ENCODE measurements at regions not wholly inside any gene's neighbourhood (a gene's known extent, or its start where the extent isn't known, plus 50 kb on each side); places are given as distances from the start of the nearest gene placed in this dataset.

DNA sequence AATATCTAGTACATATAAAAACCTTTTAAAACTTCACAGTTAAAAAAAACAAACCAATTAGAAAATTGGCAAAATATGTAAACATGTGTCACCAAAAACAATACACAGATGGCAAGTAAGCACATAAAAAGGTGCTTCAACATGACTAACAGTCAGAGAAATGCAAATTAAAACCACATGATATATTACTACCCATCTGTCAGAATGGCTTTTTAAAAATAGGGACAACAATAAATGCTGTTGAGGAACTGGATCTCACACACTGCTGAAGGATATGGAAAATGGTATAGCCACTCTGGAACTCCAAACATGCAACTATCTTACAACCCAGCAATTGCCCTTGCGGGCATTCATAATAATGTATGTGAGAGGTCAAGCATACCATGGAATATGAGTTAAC lies 1153.6 kb downstream of the FLRT2 start:
- peak; percentile 14 for DNase-seq
- no peaks in the 10 kb centered on the region for H3K9me3 Mint-ChIP-seq
- peaks cover 2% of the 10 kb centered on the region; the same call in 1 of the 2 replicates for H3K27me3 Mint-ChIP-seq (ENCODE audit: insufficient read depth)
- H3K4me1 Mint-ChIP-seq (ENCODE audit: low read depth), result peaks cover 11% of the 10 kb centered on the region
- TF ChIP-seq, protein P1, sequence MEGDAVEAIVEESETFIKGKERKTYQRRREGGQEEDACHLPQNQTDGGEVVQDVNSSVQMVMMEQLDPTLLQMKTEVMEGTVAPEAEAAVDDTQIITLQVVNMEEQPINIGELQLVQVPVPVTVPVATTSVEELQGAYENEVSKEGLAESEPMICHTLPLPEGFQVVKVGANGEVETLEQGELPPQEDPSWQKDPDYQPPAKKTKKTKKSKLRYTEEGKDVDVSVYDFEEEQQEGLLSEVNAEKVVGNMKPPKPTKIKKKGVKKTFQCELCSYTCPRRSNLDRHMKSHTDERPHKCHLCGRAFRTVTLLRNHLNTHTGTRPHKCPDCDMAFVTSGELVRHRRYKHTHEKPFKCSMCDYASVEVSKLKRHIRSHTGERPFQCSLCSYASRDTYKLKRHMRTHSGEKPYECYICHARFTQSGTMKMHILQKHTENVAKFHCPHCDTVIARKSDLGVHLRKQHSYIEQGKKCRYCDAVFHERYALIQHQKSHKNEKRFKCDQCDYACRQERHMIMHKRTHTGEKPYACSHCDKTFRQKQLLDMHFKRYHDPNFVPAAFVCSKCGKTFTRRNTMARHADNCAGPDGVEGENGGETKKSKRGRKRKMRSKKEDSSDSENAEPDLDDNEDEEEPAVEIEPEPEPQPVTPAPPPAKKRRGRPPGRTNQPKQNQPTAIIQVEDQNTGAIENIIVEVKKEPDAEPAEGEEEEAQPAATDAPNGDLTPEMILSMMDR (IDR thresholded peaks at IDR 0.05), result no peak
- no peaks in the 10 kb centered on the region for H3K36me3 Mint-ChIP-seq (ENCODE audit: low read depth)
- H3K4me3 Mint-ChIP-seq, result no peak overlapping the region
- no peak overlapping the region for H3K27ac Mint-ChIP-seq

DNA sequence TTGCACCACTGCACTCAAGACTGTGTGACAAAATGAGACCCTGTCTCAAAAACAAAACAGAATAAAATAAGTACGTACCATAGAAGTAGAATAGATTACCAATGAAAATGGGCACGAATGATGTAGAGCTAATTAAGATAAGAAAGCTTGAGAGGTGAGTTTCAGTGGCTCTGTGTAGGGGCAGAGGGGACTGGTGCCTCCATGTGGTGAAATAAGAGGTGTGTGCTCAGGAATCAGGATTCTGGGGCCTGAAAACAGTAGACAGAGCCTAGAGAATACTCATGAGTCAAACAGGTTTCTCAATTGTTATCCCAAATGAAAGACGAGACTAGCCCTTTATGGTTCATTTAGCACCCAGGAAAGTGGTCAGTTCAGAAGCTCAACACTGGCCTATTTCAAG lies 1145.1 kb downstream of the FLRT2 start:
- H3K36me3 Mint-ChIP-seq (ENCODE audit: low read depth), result no peaks in the 10 kb centered on the region
- H3K27me3 Mint-ChIP-seq (ENCODE audit: insufficient read depth), result no peaks in the 10 kb centered on the region; the same call in 1 of the 2 replicates
- H3K4me3 Mint-ChIP-seq, result no peak overlapping the region

DNA sequence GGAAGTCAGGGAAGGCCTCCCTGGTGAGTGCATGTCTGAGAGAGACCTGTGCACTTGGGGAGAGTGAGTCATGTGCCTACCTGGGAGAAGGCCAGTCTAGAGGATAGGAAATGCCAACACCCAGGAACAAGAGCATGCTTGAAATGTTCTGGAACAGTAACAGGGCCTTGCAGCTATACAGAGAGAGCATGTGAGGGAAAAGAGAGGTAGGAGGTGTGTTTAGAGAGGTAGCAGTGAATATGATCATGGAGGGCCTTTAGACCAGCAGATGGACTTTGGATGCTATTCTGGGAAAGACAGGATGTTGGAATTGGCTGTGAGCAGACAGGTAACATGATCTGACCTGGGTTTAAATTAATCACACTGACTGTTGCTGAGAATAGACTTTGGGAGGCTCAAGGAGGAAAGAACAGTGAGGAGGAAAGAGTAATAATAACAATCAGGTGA lies 1143.6 kb downstream of the FLRT2 start:
- H3K36me3 Mint-ChIP-seq (ENCODE audit: low read depth), result no peaks in the 10 kb centered on the region
- H3K9me3 Mint-ChIP-seq, result no peaks in the 10 kb centered on the region; the same call in none of the 2 replicates
- H3K4me3 Mint-ChIP-seq, result no peak overlapping the region
- TF ChIP-seq, protein P1 (IDR thresholded peaks at IDR 0.05), result no peak
- peaks cover 22% of the 10 kb centered on the region for H3K4me1 Mint-ChIP-seq (ENCODE audit: low read depth)
- no peak for DNase-seq
- H3K27ac Mint-ChIP-seq, result 0 out of 2 replicates have a peak overlapping the region, but pooled peaks have one; percentile 17
- H3K27me3 Mint-ChIP-seq (ENCODE audit: insufficient read depth), result no peaks in the 10 kb centered on the region; the same call in 1 of the 2 replicates

More for the DNA sequence above, 1145.1 kb downstream of the FLRT2 start:
- no peak for DNase-seq
- no peak overlapping the region for H3K27ac Mint-ChIP-seq
- TF ChIP-seq, protein P1 (IDR thresholded peaks at IDR 0.05), result no peak; the same call in 1 of the 2 replicates
- peaks cover 18% of the 10 kb centered on the region for H3K4me1 Mint-ChIP-seq (ENCODE audit: low read depth)
- H3K9me3 Mint-ChIP-seq, result no peaks in the 10 kb centered on the region; the same call in 1 of the 2 replicates

DNA sequence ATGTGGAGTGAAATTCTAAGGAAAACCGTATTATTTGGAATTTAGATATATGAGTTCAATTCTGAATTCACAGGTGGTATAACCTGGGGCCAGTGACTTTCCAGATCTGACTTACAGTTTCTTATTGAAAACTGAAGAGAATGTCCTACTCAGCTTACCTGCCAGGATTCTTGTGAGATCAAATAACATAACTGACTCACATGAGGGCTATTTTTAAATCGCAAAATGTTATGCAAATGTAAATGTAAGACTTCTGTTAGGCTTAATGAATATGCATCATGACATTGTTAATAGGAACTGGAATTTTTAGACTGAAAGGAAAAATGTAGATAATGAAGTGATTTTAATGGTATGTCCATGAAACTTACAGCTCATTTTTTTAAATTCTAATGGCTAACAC lies 1142.1 kb downstream of the FLRT2 start:
- no peak for DNase-seq
- Mint-ChIP-seq H3K9me3 (no peaks in the 10 kb centered on the region; the same call in none of the 2 replicates), H3K27ac (no peak overlapping the region), H3K4me3 (no peak overlapping the region), H3K36me3 (ENCODE audit: low read depth) (no peaks in the 10 kb centered on the region), H3K4me1 (ENCODE audit: low read depth) (peaks cover 26% of the 10 kb centered on the region), H3K27me3 (ENCODE audit: insufficient read depth) (no peaks in the 10 kb centered on the region; the same call in 1 of the 2 replicates)
- TF ChIP-seq, protein P1 (IDR thresholded peaks at IDR 0.05), result no peak

DNA sequence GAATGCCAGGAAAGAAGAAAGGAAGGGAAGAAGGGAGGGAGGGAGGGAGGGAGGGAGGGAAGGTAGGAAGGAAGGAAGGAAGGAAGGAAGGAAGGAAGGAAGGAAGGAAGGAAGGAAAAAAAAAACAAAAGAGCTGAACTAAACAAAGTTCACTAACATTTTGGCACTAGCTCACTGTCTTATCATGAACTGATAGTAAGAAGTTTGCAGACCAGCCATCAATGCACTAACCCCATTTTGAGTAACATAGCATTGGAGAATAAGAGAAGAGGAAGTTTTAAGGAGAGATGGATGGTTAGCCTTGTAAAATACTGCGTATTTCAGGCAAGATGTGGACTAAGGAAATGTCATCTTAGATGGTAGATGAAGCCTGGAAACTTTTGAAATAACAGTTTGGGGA lies 1136.0 kb downstream of the FLRT2 start:
- H3K27ac Mint-ChIP-seq, result no peak overlapping the region
- H3K4me3 Mint-ChIP-seq, result no peak overlapping the region
- H3K27me3 Mint-ChIP-seq (ENCODE audit: insufficient read depth), result no peaks in the 10 kb centered on the region
- no peaks in the 10 kb centered on the region for H3K36me3 Mint-ChIP-seq (ENCODE audit: low read depth)
- DNase-seq, result no peak
- H3K9me3 Mint-ChIP-seq, result no peaks in the 10 kb centered on the region; the same call in 1 of the 2 replicates
- TF ChIP-seq, protein P1 (IDR thresholded peaks at IDR 0.05), result no peak
- peaks cover 23% of the 10 kb centered on the region for H3K4me1 Mint-ChIP-seq (ENCODE audit: low read depth)
